ENCODE measurements at regions not wholly inside any gene's neighbourhood (a gene's known extent, or its start where the extent isn't known, plus 50 kb on each side); places are given as distances from the start of the nearest gene placed in this dataset.

DNA sequence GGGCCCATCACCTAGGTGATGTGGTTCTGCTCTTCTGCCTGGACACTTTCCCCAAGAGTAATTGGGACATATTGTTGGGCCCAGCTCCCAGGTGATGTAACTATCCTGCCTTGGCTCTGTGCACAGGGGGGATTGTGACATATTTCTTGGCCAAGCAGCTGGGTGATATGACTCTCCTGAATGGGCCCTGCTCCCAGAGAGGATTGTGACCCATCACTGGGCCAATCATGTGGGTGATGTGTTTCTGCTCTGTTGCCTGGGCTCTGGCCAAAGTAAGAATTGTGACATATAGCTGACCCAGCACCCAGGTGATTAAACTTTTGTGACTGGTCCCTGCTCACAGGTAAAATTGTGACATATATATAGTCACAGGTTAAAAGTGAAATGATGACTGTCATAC lies 1904.9 kb downstream of the TP53TG3F start:
- TF ChIP-seq, protein P1, sequence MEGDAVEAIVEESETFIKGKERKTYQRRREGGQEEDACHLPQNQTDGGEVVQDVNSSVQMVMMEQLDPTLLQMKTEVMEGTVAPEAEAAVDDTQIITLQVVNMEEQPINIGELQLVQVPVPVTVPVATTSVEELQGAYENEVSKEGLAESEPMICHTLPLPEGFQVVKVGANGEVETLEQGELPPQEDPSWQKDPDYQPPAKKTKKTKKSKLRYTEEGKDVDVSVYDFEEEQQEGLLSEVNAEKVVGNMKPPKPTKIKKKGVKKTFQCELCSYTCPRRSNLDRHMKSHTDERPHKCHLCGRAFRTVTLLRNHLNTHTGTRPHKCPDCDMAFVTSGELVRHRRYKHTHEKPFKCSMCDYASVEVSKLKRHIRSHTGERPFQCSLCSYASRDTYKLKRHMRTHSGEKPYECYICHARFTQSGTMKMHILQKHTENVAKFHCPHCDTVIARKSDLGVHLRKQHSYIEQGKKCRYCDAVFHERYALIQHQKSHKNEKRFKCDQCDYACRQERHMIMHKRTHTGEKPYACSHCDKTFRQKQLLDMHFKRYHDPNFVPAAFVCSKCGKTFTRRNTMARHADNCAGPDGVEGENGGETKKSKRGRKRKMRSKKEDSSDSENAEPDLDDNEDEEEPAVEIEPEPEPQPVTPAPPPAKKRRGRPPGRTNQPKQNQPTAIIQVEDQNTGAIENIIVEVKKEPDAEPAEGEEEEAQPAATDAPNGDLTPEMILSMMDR (IDR thresholded peaks at IDR 0.05) = no peak

DNA sequence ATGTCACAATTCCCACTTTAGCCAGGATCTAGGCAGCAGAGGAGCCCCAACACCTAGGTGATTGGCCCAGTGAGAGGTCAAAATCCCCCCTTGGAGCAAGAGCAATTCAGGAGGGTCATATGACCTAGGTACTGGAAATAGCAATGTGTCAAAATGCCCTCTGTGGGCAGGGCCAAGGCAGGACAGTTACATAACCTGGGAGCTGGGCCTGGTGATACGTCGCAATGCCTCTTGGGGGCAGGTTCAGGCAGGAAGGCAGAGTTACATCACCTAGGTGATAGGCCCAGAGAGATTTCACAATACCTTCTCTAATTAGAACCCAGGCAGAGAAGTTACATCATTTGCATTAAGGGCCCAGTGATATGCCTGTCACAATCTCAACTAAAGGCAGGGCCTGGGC lies 1906.3 kb downstream of the TP53TG3F start:
- TF ChIP-seq, protein P1 (IDR thresholded peaks at IDR 0.05) = no peak

DNA sequence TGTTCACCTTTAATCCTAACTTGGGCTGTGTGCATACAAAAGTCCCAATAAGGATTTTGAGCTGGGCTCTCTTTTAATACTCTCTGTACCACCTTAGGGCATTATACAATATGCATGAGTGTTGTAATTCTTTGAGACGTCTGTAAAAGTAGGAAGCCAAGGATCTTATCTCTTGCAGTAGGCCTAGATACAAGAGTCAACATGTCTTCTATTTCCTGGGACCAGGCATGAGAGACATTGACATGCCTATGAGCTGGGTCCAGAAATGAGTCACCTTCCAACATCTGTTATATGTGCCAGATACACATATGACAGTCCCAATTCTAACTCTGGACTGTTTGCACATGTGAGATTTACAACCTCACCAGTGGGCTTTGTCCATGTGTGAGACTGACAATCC lies 1911.2 kb downstream of the TP53TG3F start:
- TF ChIP-seq, protein P1 (IDR thresholded peaks at IDR 0.05) = no peak

DNA sequence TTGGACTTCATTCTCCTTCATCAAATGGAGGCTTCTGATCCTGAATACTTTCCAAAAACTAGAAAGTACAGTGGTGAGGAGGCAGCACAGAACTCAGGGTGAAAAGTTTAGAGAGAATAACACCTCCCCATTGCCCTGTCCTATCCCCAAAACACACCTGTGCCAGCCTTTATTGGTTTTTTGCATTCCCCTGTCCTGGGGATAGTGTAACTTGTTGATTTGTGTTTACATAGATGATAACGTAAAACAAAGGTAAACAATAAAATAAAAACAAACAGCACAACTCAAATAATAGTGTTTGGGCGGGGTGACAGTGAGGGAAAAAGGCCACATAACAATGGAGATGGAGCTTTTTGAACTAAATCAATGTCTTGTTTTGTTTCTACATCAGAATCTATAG lies 1917.7 kb downstream of the TP53TG3F start:
- TF ChIP-seq, protein P1 (IDR thresholded peaks at IDR 0.05) = no peak

DNA sequence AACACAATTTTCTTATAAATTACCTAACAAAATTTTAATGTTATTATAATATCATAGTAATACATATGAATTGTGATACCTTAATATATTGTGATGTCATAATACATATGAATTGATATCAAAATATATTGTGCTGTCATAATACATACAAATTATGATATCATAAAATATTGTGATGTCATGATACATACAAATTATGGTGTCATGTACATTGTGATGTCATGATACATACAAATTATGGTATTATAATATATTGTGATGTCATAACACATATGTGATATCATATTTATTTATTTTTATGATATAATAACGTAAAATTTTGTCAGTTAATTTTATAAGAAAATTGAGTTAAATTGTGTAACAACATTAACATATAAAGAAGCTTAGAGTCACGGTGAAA lies 1927.2 kb downstream of the TP53TG3F start:
- TF ChIP-seq, protein P1 (IDR thresholded peaks at IDR 0.05) = no peak

DNA sequence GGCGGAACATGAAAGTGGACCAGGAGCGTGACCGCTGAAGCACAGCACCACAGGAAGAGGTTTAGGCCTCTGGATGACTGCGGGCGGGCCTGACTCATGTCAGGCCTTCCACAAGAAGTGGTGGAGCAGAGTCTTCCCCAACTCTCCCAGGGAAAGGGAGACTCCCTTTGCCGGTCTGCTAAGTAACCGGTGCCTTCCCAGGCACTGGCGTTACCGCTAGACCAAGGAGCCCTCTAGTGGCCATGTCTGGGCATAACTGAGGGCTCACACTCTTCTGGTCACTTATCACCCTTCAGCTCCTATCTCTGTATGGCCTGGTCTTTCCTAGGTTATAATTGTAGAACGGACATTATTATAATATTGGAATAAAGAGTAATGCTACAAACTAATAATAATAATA lies 1931.9 kb downstream of the TP53TG3F start:
- TF ChIP-seq, protein P1 (IDR thresholded peaks at IDR 0.05) = peak; percentile 78

DNA sequence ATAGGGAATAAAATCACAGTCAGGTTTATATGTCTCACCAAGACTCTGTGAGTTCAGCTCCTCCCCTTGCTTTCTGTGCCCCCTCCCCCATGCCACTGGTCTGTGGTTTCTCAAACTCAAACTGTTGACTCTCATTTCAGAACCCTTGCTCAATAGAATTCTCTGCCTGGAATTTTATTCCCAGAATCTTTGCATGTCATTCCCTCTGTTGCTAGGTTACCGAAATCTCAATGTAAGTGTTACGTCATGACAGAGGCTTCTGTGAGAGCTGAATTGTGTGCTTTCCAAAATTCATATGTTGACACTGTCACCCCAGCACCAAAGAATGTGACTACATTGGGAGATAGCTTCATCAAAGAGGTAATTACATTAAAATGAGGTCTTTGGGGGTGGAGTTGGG lies 1938.8 kb downstream of the TP53TG3F start:
- TF ChIP-seq, protein P1 (IDR thresholded peaks at IDR 0.05) = no peak

DNA sequence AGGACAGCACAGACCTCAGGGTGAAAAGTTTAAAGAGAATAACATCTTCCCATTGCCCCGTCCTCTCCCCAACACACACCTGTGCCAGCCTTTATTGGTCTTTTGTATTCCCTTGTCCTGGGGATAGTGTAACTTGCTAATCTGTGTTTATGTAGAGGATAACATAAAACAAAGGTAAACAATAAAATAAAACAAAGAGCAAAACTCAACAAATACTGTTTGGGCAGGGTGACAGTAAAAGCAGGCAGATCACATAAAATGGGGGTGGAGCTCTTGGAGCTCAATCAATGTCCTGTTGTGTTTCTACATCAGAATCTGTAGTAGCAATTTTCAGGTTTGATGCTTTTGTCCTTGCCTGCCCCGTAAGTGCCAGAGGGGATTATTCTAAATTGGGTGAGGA lies 1939.7 kb downstream of the TP53TG3F start:
- TF ChIP-seq, protein P1 (IDR thresholded peaks at IDR 0.05) = no peak
